Kidney (tissue), 13 donors: ENCODE measurements at regions not wholly inside any gene's neighbourhood (a gene's known extent, or its start where the extent isn't known, plus 50 kb on each side); places are given as distances from the start of the nearest gene placed in this dataset.

Source experiments
- DNase-seq, 5 donors: peaks; one replicate each; pipeline ENCODE4 v3.0.0-alpha.2; 2013 to 2020
- FAIRE-seq: peaks from 2 replicates; lab custom pipeline; 2012; peaks lifted over from hg19 to GRCh38; lab: Jason Lieb, UNC
- H3K27ac ChIP-seq, 2 donors: one replicate each; pipeline ENCODE4 v1.7.0; 2013; ENCODE audit warnings: low read depth in 2 of 2, low read length in 2 of 2, inconsistent platforms in 1 of 2
- H3K27me3 ChIP-seq: one replicate; pipeline ENCODE4 v1.7.1; 2013; ENCODE audit warnings: low read length, inconsistent platforms; ENCODE audit not compliant: control insufficient read depth, insufficient read depth
- H3K36me3 ChIP-seq, 3 donors: one replicate each; pipeline versions ENCODE4 v1.7.0 to v1.7.1; 2013; ENCODE audit warnings: low read length in 3 of 3, control low read depth in 1 of 3, inconsistent platforms in 1 of 3; ENCODE audit not compliant: insufficient read depth in 3 of 3, control insufficient read depth in 2 of 3
- H3K4me1 ChIP-seq, 3 donors: one replicate each; pipeline versions ENCODE4 v1.7.0 to v1.7.1; 2013; ENCODE audit warnings: low read length in 3 of 3, inconsistent platforms in 1 of 3, low read depth in 1 of 3; ENCODE audit not compliant: control insufficient read depth in 2 of 3, insufficient read depth in 2 of 3
- H3K4me3 ChIP-seq, 3 donors: one replicate each; pipeline versions ENCODE4 v1.7.0 to v1.8.1; 2013; ENCODE audit warnings: low read length in 3 of 3, control low read depth in 1 of 3, inconsistent platforms in 1 of 3
- H3K9ac ChIP-seq, 3 donors: one replicate each; pipeline versions ENCODE4 v1.7.0 to v1.7.1; 2013; ENCODE audit warnings: low read length in 3 of 3, control low read depth in 1 of 3, inconsistent platforms in 1 of 3
- H3K9me3 ChIP-seq, 3 donors: one replicate each; pipeline versions ENCODE4 v1.7.0 to v1.7.1; 2013; ENCODE audit warnings: low read length in 3 of 3, control low read depth in 1 of 3, inconsistent platforms in 1 of 3; ENCODE audit not compliant: control insufficient read depth in 2 of 3, insufficient read depth in 1 of 3
- intact Hi-C: fragments of 100-400 bp; cut with DNase I; formaldehyde crosslinking; loops from one replicate; pipeline ENCODE4 v1.11.1; 2022
- TF ChIP-seq, protein P1 (sequence below): IDR thresholded peaks from 3 replicates; pipeline ENCODE4 v1.5.1; 2012; ENCODE audit warnings: mild to moderate bottlenecking, moderate library complexity, borderline replicate concordance; ENCODE audit not compliant: insufficient read depth; ENCODE audit errors: extremely low read depth
- donor health status: control.
- donor health status: control.
- donor health status: control.
- donor health status: control.
- donor health status: control.
- donor health status: DM: yes; HTN: yes; CAD: no.
- donor health status: Normal renal cell carcinoma (clear cell type).

DNA sequence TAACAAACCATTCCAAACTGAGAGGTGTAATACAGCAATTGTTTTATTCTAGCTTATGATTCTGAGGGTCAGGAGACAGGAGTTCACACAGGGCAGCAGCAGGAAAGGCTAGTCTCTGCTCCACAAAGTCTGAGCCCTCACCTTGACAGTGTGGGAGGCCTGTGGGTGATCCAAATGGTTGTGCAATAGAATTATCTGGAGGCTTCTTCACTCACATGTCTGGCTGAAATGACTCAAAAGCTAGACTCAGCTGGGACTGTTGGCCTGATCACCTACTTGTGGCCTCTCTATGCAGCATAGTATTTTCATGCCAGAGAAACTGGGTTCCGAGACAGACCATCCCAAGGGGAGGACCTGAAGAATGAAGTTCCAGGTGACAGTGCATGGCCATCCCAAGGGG lies 233.9 kb upstream of the UBE2E2 start:
- no peaks in the 10 kb centered on the region for H3K27me3 ChIP-seq
- H3K36me3 ChIP-seq: no peaks in the 10 kb centered on the region
- H3K9ac ChIP-seq: no peak overlapping the region
- FAIRE-seq (no peak), DNase-seq (no peak)
- H3K27ac ChIP-seq: no peak overlapping the region
- TF ChIP-seq, protein P1, sequence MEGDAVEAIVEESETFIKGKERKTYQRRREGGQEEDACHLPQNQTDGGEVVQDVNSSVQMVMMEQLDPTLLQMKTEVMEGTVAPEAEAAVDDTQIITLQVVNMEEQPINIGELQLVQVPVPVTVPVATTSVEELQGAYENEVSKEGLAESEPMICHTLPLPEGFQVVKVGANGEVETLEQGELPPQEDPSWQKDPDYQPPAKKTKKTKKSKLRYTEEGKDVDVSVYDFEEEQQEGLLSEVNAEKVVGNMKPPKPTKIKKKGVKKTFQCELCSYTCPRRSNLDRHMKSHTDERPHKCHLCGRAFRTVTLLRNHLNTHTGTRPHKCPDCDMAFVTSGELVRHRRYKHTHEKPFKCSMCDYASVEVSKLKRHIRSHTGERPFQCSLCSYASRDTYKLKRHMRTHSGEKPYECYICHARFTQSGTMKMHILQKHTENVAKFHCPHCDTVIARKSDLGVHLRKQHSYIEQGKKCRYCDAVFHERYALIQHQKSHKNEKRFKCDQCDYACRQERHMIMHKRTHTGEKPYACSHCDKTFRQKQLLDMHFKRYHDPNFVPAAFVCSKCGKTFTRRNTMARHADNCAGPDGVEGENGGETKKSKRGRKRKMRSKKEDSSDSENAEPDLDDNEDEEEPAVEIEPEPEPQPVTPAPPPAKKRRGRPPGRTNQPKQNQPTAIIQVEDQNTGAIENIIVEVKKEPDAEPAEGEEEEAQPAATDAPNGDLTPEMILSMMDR: no peak
- H3K4me3 ChIP-seq: no peak overlapping the region
- no peaks in the 10 kb centered on the region for H3K9me3 ChIP-seq
- intact Hi-C loops: no loop called here
- no peaks in the 10 kb centered on the region for H3K4me1 ChIP-seq

DNA sequence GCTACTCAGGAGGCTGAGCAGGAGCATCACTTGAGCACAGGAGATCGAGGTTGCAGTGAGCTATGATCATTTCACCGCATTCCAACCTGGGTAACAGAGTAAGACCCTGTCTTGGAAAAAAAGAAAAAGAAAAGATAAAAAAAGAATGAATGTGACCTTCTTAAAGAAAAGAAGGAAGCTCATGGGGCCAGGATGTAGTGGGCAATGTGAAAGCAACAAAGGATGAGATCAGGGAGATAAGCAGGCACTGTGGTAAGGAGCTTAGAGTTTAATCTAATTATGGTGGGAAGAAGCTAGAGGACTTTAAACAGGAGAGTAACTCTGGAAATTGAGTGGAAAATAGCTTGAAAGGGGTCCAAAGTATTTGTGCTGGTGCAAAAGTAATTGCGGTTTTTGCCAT lies 231.6 kb upstream of the UBE2E2 start:
- intact Hi-C loops: no loop called here
- no peaks in the 10 kb centered on the region for H3K9me3 ChIP-seq
- H3K4me1 ChIP-seq: no peaks in the 10 kb centered on the region
- FAIRE-seq (no peak), DNase-seq (no peak)
- no peak overlapping the region for H3K9ac ChIP-seq
- TF ChIP-seq, protein P1: no peak
- no peak overlapping the region for H3K27ac ChIP-seq
- H3K4me3 ChIP-seq: no peak overlapping the region
- no peaks in the 10 kb centered on the region for H3K36me3 ChIP-seq
- H3K27me3 ChIP-seq: no peaks in the 10 kb centered on the region

DNA sequence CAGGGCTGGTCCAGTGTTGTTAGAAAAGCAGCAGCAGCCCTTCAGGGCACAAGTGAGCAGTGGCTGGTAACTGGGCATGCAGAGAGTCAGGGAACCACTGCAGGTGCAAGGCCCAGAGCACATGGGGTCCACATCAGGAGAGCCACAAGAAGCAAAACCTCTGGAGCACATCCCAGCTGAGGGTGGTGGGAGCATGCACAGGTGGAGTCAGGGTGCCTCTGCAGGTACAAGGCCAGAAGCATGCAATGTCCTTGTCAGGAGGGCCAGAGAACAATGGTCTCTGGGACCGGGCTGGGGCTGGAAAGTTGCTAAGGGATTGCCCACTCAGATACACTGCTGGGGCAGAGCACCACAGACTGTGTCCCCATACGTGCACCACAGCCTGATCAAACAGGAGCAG lies 226.1 kb upstream of the UBE2E2 start:
- Histone ChIP-seq H3K27me3 (no peaks in the 10 kb centered on the region), H3K27ac (no peak overlapping the region), H3K4me1 (no peaks in the 10 kb centered on the region), H3K36me3 (no peaks in the 10 kb centered on the region), H3K9ac (no peak overlapping the region), H3K9me3 (no peaks in the 10 kb centered on the region), H3K4me3 (no peak overlapping the region)
- DNase-seq: no peak
- no peak for FAIRE-seq
- intact Hi-C loops: no loop called here
- TF ChIP-seq, protein P1: no peak

DNA sequence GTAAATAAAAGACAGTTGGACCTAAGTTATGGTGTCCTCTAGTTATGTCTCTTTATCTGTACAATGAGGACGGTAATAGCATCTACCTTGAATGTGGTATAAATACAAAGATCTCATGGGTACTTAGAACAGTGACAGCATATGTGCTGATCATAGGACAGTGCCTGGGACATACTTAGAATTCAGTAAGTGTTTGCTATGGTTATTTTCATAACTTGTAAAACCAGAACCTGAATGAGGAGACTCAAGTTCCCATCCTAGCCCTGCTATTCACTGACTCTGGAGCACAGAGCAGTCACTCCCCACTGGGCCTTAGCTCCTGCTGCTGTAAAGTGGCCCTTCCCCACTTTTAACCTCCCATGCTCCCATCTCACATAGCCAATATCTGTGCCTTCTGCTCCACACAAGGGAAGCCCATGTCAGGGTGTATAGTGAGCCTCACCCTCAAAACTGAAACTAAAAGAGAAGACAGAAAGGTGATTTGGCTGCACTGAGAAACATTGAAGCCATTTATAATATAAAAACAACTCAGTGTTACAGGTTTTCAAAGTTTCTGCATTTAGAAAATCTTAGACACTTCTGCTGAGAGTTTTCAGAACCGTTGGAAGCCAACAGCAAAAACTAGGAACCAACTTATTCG lies 225.4 kb upstream of the UBE2E2 start:
- Histone ChIP-seq H3K4me3 (no peak overlapping the region), H3K9ac (no peak overlapping the region), H3K36me3 (no peaks in the 10 kb centered on the region), H3K9me3 (no peaks in the 10 kb centered on the region), H3K27ac (no peak overlapping the region), H3K27me3 (no peaks in the 10 kb centered on the region), H3K4me1 (no peaks in the 10 kb centered on the region)
- TF ChIP-seq, protein P1: no peak
- intact Hi-C loops: no loop called here
- no peak for FAIRE-seq
- no peak for DNase-seq
